LNCaP clone FGC (cell line): ENCODE measurements at regions not wholly inside any gene's neighbourhood (a gene's known extent, or its start where the extent isn't known, plus 50 kb on each side); places are given as distances from the start of the nearest gene placed in this dataset.
"Not testable (repeated sequence)": the region's sequence is repeated elsewhere in the genome, so short reads cannot be mapped to it uniquely, and the experiment has no call there.

Source experiments
- DNase-seq: peaks from one replicate; pipeline ENCODE4 v3.0.0-alpha.2; 2011; ENCODE audit warnings: low read depth
- H3K4me3 ChIP-seq: 2 replicates; pipeline ENCODE4 v1.5.1; 2011; ENCODE audit warnings: mild to moderate bottlenecking, low read depth, low read length, control low read depth
- CTCF ChIP-seq: IDR thresholded peaks from 2 replicates; pipeline ENCODE4 v1.5.1; 2012; ENCODE audit warnings: mild to moderate bottlenecking; ENCODE audit not compliant: control insufficient read depth, insufficient read depth; ENCODE audit errors: extremely low read depth

GRCh38 chr5:143588933-143589662 is 185.6 kb upstream of the NR3C1 start:
- no peak for TF ChIP-seq CTCF
- H3K4me3 ChIP-seq = no peak overlapping the region

GRCh38 chr5:143588121-143588520 is 184.6 kb upstream of the NR3C1 start:
- DNase-seq, H3K4me3 ChIP-seq: not testable (repeated sequence)

More at GRCh38 chr5:143588933-143589662, 185.6 kb upstream of the NR3C1 start:
- DNase-seq = peak; percentile 81

GRCh38 chr5:143586781-143587362 is 183.4 kb upstream of the NR3C1 start:
- no peak overlapping the region for H3K4me3 ChIP-seq
- TF ChIP-seq CTCF = no peak
- DNase-seq = no peak

- no peak for DNase-seq
- H3K4me3 ChIP-seq = no peak overlapping the region
- TF ChIP-seq CTCF = no peak
Measured at GRCh38 chr5:143585970-143586369, 182.5 kb upstream of the NR3C1 start.

GRCh38 chr5:143583409-143583808 is 179.9 kb upstream of the NR3C1 start:
- TF ChIP-seq CTCF = no peak
- no peak for DNase-seq
- no peak overlapping the region for H3K4me3 ChIP-seq

GRCh38 chr5:143582869-143583268 is 179.4 kb upstream of the NR3C1 start:
- TF ChIP-seq CTCF = no peak
- DNase-seq = no peak
- H3K4me3 ChIP-seq = no peak overlapping the region

GRCh38 chr5:143582176-143582575 is 178.7 kb upstream of the NR3C1 start:
- no peak for DNase-seq
- no peak for TF ChIP-seq CTCF
- H3K4me3 ChIP-seq = no peak overlapping the region
